Activated CD4-positive, alpha-beta memory T cell treated with anti-CD3 and anti-CD28 coated beads for 36 hours (primary cell): ENCODE measurements at regions not wholly inside any gene's neighbourhood (a gene's known extent, or its start where the extent isn't known, plus 50 kb on each side); places are given as distances from the start of the nearest gene placed in this dataset.

Source experiments
- CTCF ChIA-PET: fragments of 350-600 bp; sonication (Branson Sonifier 250); formaldehyde crosslinking; loops from one replicate; lab custom pipeline; 2021; ENCODE audit warnings: antibody characterized with exemption, inconsistent platforms; lab: Charles Lee
- POLR2A ChIA-PET: fragments of 350-600 bp; sonication (Branson Sonifier 250); formaldehyde crosslinking; loops from one replicate; lab custom pipeline; 2021; ENCODE audit warnings: antibody characterized with exemption; lab: Charles Lee
- DNase-seq: peaks from one replicate; pipeline ENCODE4 v3.0.0-alpha.2; 2020
- H3K27ac Mint-ChIP-seq: one replicate; pipeline ENCODE4 v1.8.0; 2021; ENCODE audit warnings: mixed read lengths
- H3K27me3 Mint-ChIP-seq: one replicate; pipeline ENCODE4 v1.8.0; 2021; ENCODE audit warnings: mixed read lengths
- H3K36me3 Mint-ChIP-seq: one replicate; pipeline ENCODE4 v1.8.0; 2021; ENCODE audit warnings: mixed read lengths
- H3K4me1 Mint-ChIP-seq: one replicate; pipeline ENCODE4 v1.8.0; 2021; ENCODE audit warnings: low read depth, mixed read lengths
- H3K4me3 Mint-ChIP-seq: one replicate; pipeline ENCODE4 v1.8.0; 2021; ENCODE audit warnings: mild to moderate bottlenecking, mixed read lengths
- H3K9me3 Mint-ChIP-seq: one replicate; pipeline ENCODE4 v1.8.0; 2021; ENCODE audit warnings: mixed read lengths
- intact Hi-C: fragments of 100-400 bp; cut with micrococcal nuclease; formaldehyde crosslinking; loops from one replicate; pipeline ENCODE4 v1.15.1; 2023

- DNase-seq, result no peak
- intact Hi-C loops, result no loop called here
- ChIA-PET POLR2A (no interaction called here), CTCF (no interaction called here)
- Mint-ChIP-seq H3K36me3 (no peaks in the 10 kb centered on the region), H3K27me3 (no peaks in the 10 kb centered on the region), H3K4me3 (no peak overlapping the region), H3K9me3 (peaks cover 11% of the 10 kb centered on the region), H3K4me1 (no peaks in the 10 kb centered on the region), H3K27ac (no peak overlapping the region)
Observed at GRCh38 chr7:125871431-125871830, 941.8 kb upstream of the POT1 start.

- H3K27me3 Mint-ChIP-seq, result no peaks in the 10 kb centered on the region
- intact Hi-C loops, result no loop called here
- H3K4me1 Mint-ChIP-seq, result no peaks in the 10 kb centered on the region
- no peak for DNase-seq
- H3K4me3 Mint-ChIP-seq, result no peak overlapping the region
- H3K36me3 Mint-ChIP-seq, result no peaks in the 10 kb centered on the region
- CTCF ChIA-PET, result no interaction called here
- POLR2A ChIA-PET, result no interaction called here
- peaks cover 5% of the 10 kb centered on the region for H3K9me3 Mint-ChIP-seq
- H3K27ac Mint-ChIP-seq, result no peak overlapping the region
Observed at GRCh38 chr7:125857606-125858005, 928.0 kb upstream of the POT1 start.

DNA sequence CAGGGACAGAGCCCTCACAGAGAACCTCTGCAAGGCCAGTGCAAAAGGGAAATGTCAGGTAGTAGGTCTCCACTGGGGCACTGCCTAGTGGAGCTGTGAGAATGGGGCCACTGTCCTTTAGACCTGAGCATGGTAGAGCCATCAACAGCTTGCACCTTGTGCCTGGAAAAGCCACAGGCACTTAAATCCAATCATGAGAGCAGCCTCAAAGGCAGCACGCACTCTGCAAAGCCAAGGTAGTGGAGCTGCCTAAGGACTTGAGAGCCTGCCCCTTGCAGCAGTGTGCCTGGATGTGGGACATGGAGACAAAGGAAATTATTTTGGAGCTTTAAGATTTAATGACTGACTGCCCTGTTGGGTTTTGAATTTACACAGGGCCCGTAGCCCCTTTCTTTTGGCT, 918.5 kb upstream of the POT1 start:
- POLR2A ChIA-PET, result no interaction called here

DNA sequence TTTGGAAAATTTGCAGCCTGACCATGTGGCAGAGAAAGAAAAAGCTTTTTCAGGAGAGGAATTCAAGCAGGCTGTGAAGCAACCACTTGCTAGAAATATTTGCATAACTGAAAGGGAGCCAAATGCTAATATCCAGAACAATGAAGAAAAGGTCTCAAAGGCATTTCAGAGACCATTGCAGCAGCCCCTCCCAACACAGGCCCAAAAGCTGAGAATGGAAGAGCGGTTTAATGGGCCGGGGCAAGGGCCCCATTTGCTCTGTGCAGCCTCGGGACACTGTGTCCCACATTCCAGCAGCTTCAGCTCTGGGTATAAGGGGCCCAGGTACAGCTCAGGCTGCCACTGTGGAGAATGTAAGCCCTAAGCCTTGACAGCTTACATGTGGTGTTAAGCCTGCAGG, 918.1 kb upstream of the POT1 start:
- ChIA-PET CTCF (no interaction called here), POLR2A (no interaction called here)
- H3K9me3 Mint-ChIP-seq, result peaks cover 30% of the 10 kb centered on the region
- no peaks in the 10 kb centered on the region for H3K36me3 Mint-ChIP-seq
- intact Hi-C loops, result no loop called here
- no peaks in the 10 kb centered on the region for H3K27me3 Mint-ChIP-seq
- no peak overlapping the region for H3K27ac Mint-ChIP-seq
- no peaks in the 10 kb centered on the region for H3K4me1 Mint-ChIP-seq
- no peak overlapping the region for H3K4me3 Mint-ChIP-seq
- DNase-seq, result no peak

More for the DNA sequence above, 918.5 kb upstream of the POT1 start:
- H3K4me1 Mint-ChIP-seq, result no peaks in the 10 kb centered on the region
- CTCF ChIA-PET, result no interaction called here
- H3K27me3 Mint-ChIP-seq, result no peaks in the 10 kb centered on the region
- no peak for DNase-seq
- H3K4me3 Mint-ChIP-seq, result no peak overlapping the region
- intact Hi-C loops, result no loop called here
- peaks cover 30% of the 10 kb centered on the region for H3K9me3 Mint-ChIP-seq
- no peak overlapping the region for H3K27ac Mint-ChIP-seq
- H3K36me3 Mint-ChIP-seq, result no peaks in the 10 kb centered on the region

DNA sequence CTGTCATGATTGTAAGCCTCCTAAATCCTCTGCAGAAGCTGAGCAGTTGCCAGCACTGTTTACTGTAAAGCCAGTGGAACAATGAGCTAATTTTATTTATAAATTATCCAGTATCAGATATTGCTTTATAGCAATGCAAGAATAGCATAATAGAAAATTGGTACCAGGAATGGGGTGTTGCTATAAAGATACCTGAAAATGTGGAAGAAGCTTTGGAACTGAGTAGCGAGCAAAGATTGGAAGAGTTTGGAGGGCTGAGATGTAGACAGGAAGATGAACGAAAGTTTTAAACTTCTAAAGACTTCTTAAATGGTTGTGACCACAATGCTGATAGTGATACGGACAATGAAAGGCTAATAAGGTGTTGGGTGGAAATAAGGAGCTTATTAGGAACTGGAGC, 917.4 kb upstream of the POT1 start:
- ChIA-PET POLR2A (no interaction called here), CTCF (no interaction called here)
- DNase-seq, result no peak
- intact Hi-C loops, result no loop called here
- Mint-ChIP-seq H3K27ac (no peak overlapping the region), H3K4me3 (no peak overlapping the region), H3K4me1 (no peaks in the 10 kb centered on the region), H3K27me3 (no peaks in the 10 kb centered on the region), H3K36me3 (no peaks in the 10 kb centered on the region), H3K9me3 (peaks cover 30% of the 10 kb centered on the region)

DNA sequence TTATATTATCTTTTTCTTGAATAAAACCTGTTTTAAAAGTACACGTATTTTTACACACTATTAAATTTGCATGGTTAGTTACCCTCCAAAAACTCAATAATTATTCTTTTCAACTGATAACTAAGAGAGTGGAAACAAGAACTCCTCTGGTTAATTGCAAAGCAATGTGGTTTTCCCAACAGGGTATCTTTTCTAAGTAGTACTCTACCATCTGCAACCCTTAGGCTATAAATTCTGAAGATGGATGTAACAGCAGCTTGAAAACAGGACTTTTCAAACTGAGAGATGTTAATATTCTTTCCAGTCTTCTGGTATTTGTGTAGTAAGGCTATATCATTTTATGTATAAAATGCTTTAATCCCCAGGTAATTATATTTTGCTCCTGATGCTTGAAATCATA, 916.1 kb upstream of the POT1 start:
- intact Hi-C loops, result no loop called here

DNA sequence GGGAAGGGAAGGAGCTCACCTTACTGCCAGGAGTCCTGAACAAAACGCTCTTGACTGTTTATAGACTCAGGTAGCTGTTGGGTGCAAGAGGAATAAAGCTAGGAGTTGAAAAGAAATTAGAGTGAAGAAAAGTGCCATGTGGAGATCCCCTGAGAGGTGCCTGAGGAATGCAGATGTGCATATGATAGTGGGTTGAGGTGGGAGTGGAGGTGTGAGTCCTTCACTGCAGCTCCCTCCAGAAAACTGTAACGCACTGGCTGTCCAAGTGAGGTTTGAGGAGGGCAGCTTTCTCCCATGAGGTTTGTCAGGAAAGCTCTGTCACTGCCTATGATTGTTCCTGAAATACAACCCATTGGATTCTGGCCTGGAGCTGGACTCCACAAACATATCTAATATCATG, 904.8 kb upstream of the POT1 start:
- Mint-ChIP-seq H3K27ac (no peak overlapping the region), H3K27me3 (no peaks in the 10 kb centered on the region), H3K9me3 (peaks cover 22% of the 10 kb centered on the region), H3K4me1 (no peaks in the 10 kb centered on the region), H3K36me3 (no peaks in the 10 kb centered on the region), H3K4me3 (no peak overlapping the region)
- intact Hi-C loops, result no loop called here
- CTCF ChIA-PET, result no interaction called here
- DNase-seq, result no peak
- POLR2A ChIA-PET, result no interaction called here

More for the DNA sequence above, 916.1 kb upstream of the POT1 start:
- POLR2A ChIA-PET, result no interaction called here
- DNase-seq, result no peak
- no peaks in the 10 kb centered on the region for H3K4me1 Mint-ChIP-seq
- no peak overlapping the region for H3K4me3 Mint-ChIP-seq
- H3K36me3 Mint-ChIP-seq, result no peaks in the 10 kb centered on the region
- no peaks in the 10 kb centered on the region for H3K27me3 Mint-ChIP-seq
- H3K9me3 Mint-ChIP-seq, result peaks cover 25% of the 10 kb centered on the region
- no peak overlapping the region for H3K27ac Mint-ChIP-seq
- CTCF ChIA-PET, result no interaction called here

- CTCF ChIA-PET, result no interaction called here
- Mint-ChIP-seq H3K4me1 (no peaks in the 10 kb centered on the region), H3K9me3 (peaks cover 23% of the 10 kb centered on the region), H3K27ac (no peak overlapping the region), H3K4me3 (no peak overlapping the region), H3K27me3 (no peaks in the 10 kb centered on the region), H3K36me3 (no peaks in the 10 kb centered on the region)
- POLR2A ChIA-PET, result no interaction called here
- intact Hi-C loops, result no loop called here
- no peak for DNase-seq
Observed at GRCh38 chr7:125833839-125834238, 904.2 kb upstream of the POT1 start.

GRCh38 chr7:125830743-125831142, 901.1 kb upstream of the POT1 start:
- Mint-ChIP-seq H3K9me3 (peaks cover 39% of the 10 kb centered on the region), H3K27me3 (no peaks in the 10 kb centered on the region)
- intact Hi-C loops, result no loop called here

DNA sequence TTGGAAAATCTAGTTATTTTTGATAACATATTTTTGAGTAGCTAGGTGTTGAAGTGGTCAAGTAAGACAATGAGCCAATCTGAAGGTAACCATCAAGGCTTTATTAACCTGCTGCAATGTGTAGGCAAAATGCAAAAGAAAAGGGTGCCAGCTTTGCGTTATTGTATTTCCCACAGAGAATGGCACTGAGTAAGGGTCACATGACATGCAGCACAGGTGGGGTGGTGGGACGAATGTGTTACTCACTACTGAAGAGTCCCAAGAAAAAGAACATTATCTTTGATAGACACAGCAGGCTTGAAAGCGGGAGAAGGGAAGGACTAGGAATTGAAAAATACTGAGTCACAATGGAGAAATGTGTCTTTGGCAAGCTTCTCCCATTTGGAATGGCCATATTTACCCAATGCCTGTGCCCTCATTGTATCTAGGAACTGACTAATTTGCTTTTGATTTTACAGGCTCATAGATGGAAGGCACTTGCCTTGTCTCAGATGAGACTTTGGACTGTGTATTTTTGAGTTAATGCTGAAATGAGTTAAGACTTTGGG, 898.6 kb upstream of the POT1 start:
- Mint-ChIP-seq H3K27me3 (no peaks in the 10 kb centered on the region), H3K4me1 (no peaks in the 10 kb centered on the region), H3K9me3 (peaks cover 33% of the 10 kb centered on the region), H3K4me3 (no peak overlapping the region), H3K27ac (no peak overlapping the region), H3K36me3 (no peaks in the 10 kb centered on the region)
- intact Hi-C loops, result no loop called here
- CTCF ChIA-PET, result no interaction called here
- POLR2A ChIA-PET, result no interaction called here
- no peak for DNase-seq

More at GRCh38 chr7:125830743-125831142, 901.1 kb upstream of the POT1 start:
- no peak overlapping the region for H3K4me3 Mint-ChIP-seq
- H3K27ac Mint-ChIP-seq, result no peak overlapping the region
- no peaks in the 10 kb centered on the region for H3K36me3 Mint-ChIP-seq
- POLR2A ChIA-PET, result no interaction called here
- CTCF ChIA-PET, result no interaction called here
- H3K4me1 Mint-ChIP-seq, result no peaks in the 10 kb centered on the region
- DNase-seq, result no peak

GRCh38 chr7:125823538-125823937, 893.9 kb upstream of the POT1 start:
- peaks cover 19% of the 10 kb centered on the region for H3K9me3 Mint-ChIP-seq
- DNase-seq, result no peak
- intact Hi-C loops, result no loop called here
- no peak overlapping the region for H3K4me3 Mint-ChIP-seq
- no peak overlapping the region for H3K27ac Mint-ChIP-seq
- no peaks in the 10 kb centered on the region for H3K4me1 Mint-ChIP-seq
- no peaks in the 10 kb centered on the region for H3K36me3 Mint-ChIP-seq
- no peaks in the 10 kb centered on the region for H3K27me3 Mint-ChIP-seq
- ChIA-PET POLR2A (no interaction called here), CTCF (no interaction called here)

GRCh38 chr7:125820495-125820894, 890.9 kb upstream of the POT1 start:
- POLR2A ChIA-PET, result no interaction called here
- H3K27me3 Mint-ChIP-seq, result no peaks in the 10 kb centered on the region
- intact Hi-C loops, result no loop called here

DNA sequence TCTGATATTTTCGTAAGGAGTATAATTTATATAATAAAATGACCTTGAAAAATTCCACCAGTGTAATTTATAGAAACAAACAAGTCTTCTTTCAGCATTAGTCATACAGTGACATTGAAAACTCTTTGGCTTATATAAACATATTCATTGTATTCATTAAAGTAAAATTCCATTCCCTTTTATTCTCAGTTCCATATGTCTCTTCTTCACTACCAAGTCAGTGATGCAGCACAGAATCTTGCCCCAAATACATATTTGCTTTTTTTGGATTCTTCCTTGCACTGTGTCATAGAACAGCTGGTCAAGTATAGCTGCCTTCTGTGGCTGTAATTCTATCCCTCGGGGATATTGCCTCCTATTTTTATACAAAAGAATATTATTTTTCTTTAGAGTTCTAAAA, 884.5 kb upstream of the POT1 start:
- no peak for DNase-seq
- Mint-ChIP-seq H3K27ac (no peak overlapping the region), H3K4me3 (no peak overlapping the region), H3K9me3 (peaks cover 4% of the 10 kb centered on the region), H3K27me3 (no peaks in the 10 kb centered on the region), H3K36me3 (no peaks in the 10 kb centered on the region), H3K4me1 (no peaks in the 10 kb centered on the region)
- CTCF ChIA-PET, result no interaction called here
- POLR2A ChIA-PET, result no interaction called here
- intact Hi-C loops, result no loop called here

More at GRCh38 chr7:125820495-125820894, 890.9 kb upstream of the POT1 start:
- Mint-ChIP-seq H3K4me3 (no peak overlapping the region), H3K36me3 (no peaks in the 10 kb centered on the region), H3K9me3 (peaks cover 4% of the 10 kb centered on the region), H3K27ac (no peak overlapping the region), H3K4me1 (no peaks in the 10 kb centered on the region)
- CTCF ChIA-PET, result no interaction called here
- DNase-seq, result no peak
